ENCODE measurements at regions not wholly inside any gene's neighbourhood (a gene's known extent, or its start where the extent isn't known, plus 50 kb on each side); places are given as distances from the start of the nearest gene placed in this dataset.

DNA sequence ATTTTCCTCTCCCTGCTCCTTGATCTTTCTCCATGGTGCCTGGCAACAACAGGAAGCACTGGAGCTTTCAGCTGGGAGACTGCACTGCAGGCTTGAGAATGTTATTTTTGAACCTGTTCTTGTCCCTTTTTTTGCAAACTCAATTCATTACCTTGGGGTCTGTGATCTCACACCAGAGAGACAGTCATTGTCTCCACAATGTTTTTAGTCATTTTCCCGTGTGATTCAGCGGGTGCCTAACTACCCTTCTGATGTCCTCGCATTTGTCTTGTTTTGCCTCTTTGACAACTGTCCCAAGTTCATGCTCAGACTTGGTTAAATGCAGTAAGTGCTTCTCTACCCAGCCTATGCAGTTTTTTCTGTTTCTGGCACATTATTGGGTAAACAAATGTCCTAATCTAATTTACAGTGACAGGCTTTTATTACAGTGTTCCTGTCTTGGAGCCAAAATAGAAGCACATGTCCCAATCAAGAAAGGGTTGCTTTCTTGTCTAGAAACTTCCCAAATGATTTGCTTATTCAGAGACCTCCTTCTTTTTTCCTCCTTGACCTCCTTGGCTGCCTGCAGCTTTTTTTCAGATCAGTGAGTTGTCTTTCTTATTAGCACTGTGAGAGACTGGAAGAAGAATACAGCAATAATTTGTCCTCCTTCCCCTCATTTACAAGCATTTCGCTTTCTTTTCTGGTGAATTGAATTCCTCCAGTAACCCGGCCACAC is 162.4 kb downstream of the NSUN3 start:
- Mint-ChIP-seq H3K27ac (ENCODE audit: unreplicated experiment) (no peak overlapping the region), H3K4me3 (no peak overlapping the region), H3K36me3 (ENCODE audit: low read depth) (no peaks in the 10 kb centered on the region), H3K4me1 (peaks cover 21% of the 10 kb centered on the region), H3K9me3 (no peaks in the 10 kb centered on the region), H3K27me3 (ENCODE audit: low read depth) (no peaks in the 10 kb centered on the region)
- DNase-seq (ENCODE audit: low read depth, low spot score) = no peak
- TF ChIP-seq, protein P1, sequence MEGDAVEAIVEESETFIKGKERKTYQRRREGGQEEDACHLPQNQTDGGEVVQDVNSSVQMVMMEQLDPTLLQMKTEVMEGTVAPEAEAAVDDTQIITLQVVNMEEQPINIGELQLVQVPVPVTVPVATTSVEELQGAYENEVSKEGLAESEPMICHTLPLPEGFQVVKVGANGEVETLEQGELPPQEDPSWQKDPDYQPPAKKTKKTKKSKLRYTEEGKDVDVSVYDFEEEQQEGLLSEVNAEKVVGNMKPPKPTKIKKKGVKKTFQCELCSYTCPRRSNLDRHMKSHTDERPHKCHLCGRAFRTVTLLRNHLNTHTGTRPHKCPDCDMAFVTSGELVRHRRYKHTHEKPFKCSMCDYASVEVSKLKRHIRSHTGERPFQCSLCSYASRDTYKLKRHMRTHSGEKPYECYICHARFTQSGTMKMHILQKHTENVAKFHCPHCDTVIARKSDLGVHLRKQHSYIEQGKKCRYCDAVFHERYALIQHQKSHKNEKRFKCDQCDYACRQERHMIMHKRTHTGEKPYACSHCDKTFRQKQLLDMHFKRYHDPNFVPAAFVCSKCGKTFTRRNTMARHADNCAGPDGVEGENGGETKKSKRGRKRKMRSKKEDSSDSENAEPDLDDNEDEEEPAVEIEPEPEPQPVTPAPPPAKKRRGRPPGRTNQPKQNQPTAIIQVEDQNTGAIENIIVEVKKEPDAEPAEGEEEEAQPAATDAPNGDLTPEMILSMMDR (conservative IDR thresholded peaks at IDR 0.05) = no peak

DNA sequence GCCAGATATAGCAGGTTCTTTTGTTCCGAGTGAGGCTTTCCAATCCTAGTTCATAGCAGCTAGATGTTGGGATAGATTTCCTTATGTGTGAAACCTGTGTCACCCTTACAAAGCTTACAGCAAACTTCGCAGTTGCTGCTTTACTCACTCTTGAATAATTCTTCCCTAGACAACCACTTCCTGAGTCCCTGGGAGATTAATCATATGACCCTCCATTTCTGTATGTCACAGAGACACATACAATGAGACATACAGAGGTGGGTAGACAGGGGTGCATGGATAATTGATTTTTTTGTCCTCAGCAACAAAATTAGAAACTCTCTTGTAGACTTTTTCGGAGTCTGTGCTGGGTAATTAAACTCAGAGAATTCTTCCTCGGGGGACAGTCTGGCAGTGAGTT is 163.2 kb downstream of the NSUN3 start:
- no peaks in the 10 kb centered on the region for H3K9me3 Mint-ChIP-seq
- no peaks in the 10 kb centered on the region for H3K27me3 Mint-ChIP-seq (ENCODE audit: low read depth)
- TF ChIP-seq, protein P1 (conservative IDR thresholded peaks at IDR 0.05) = no peak
- no peak for DNase-seq (ENCODE audit: low read depth, low spot score)
- no peak overlapping the region for H3K4me3 Mint-ChIP-seq
- no peak overlapping the region for H3K27ac Mint-ChIP-seq (ENCODE audit: unreplicated experiment)
- H3K36me3 Mint-ChIP-seq (ENCODE audit: low read depth) = no peaks in the 10 kb centered on the region
- H3K4me1 Mint-ChIP-seq = peaks cover 17% of the 10 kb centered on the region

DNA sequence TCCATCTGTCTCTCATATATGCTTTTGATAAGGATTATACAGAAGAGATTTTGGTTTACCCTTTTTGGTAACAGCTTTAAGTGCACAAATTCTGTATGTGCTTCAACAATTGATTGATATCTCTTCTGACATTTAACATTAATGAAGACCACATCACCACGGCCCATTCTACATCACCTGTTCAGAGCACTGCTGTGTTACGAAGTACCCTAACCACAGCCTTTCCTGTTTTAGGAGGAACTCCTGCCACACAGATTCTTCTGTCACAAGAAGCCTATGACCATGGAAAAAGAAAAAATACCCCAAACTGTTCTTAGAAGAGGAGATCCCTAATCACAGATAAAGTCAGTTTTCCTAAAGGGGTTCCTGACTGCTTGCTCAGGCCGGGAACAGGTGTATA is 170.1 kb downstream of the NSUN3 start:
- no peaks in the 10 kb centered on the region for H3K4me1 Mint-ChIP-seq
- H3K9me3 Mint-ChIP-seq = peaks cover 10% of the 10 kb centered on the region
- TF ChIP-seq, protein P1 (conservative IDR thresholded peaks at IDR 0.05) = no peak
- H3K36me3 Mint-ChIP-seq (ENCODE audit: low read depth) = no peaks in the 10 kb centered on the region
- no peak overlapping the region for H3K27ac Mint-ChIP-seq (ENCODE audit: unreplicated experiment)
- H3K4me3 Mint-ChIP-seq = no peak overlapping the region
- DNase-seq (ENCODE audit: low read depth, low spot score) = no peak
- H3K27me3 Mint-ChIP-seq (ENCODE audit: low read depth) = no peaks in the 10 kb centered on the region

DNA sequence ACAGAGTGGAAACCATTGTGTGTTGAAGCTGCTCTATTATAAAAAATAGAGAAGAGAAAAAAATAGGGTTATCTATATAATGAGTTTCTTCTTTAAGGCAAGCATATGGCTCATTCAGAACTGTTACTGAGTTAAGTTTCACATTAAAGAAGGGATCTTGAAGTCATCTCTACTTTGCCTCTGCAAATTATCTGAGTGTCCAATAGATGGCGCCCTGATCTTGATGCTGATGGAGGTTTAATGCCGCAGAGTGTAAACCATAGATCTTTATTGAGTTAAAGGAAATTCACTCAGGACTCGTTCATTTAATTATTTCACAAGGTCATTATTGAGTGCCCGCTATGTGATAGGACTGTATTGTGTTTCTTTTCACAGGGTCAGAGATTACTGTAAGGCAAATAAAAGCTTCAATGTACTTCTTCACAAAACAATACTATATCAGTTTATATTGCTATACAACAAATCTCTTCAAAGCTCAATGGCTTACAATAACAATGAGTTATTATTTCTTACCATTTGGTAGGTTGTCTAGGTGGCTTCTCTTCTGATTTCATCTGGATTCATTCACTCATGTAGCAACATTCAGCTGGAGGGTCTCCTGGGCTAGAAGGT is 171.4 kb downstream of the NSUN3 start:
- Mint-ChIP-seq H3K9me3 (peaks cover 10% of the 10 kb centered on the region), H3K27ac (ENCODE audit: unreplicated experiment) (no peak overlapping the region), H3K4me3 (no peak overlapping the region), H3K4me1 (no peaks in the 10 kb centered on the region), H3K27me3 (ENCODE audit: low read depth) (no peaks in the 10 kb centered on the region), H3K36me3 (ENCODE audit: low read depth) (no peaks in the 10 kb centered on the region)
- DNase-seq (ENCODE audit: low read depth, low spot score) = peak; percentile 20
- TF ChIP-seq, protein P1 (conservative IDR thresholded peaks at IDR 0.05) = peak; percentile 79

DNA sequence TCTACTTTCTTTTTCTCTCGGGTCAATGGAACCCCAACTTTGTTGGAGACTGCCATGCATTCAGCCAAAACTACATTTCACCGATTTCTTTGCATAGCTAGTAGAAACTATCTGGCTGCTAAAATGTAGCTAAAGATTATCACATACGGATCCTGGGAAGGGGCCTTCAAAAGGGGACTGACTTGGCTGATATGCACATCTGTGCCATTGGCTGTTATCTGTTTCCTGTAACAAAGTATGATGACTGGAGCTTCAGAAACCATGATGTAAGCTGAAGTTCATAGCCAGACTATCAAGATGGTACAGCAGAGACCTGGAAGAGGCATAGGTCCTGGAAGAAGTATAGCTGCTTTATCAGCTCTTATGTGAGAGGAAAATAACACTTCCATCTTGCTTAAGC is 179.1 kb downstream of the NSUN3 start:
- Mint-ChIP-seq H3K27me3 (ENCODE audit: low read depth) (no peaks in the 10 kb centered on the region), H3K4me1 (peaks cover 4% of the 10 kb centered on the region)
- no peak for DNase-seq (ENCODE audit: low read depth, low spot score)

More for the DNA sequence above, 179.1 kb downstream of the NSUN3 start:
- TF ChIP-seq, protein P1 (conservative IDR thresholded peaks at IDR 0.05) = no peak
- Mint-ChIP-seq H3K9me3 (peaks cover 5% of the 10 kb centered on the region), H3K4me3 (no peak overlapping the region), H3K27ac (ENCODE audit: unreplicated experiment) (no peak overlapping the region), H3K36me3 (ENCODE audit: low read depth) (no peaks in the 10 kb centered on the region)

Measured in neural crest cell (in vitro differentiated cells).